ENCODE measurements at regions not wholly inside any gene's neighbourhood (a gene's known extent, or its start where the extent isn't known, plus 50 kb on each side); places are given as distances from the start of the nearest gene placed in this dataset.
"Not testable (repeated sequence)": the region's sequence is repeated elsewhere in the genome, so short reads cannot be mapped to it uniquely, and the experiment has no call there.

- peaks cover 3% of the 10 kb centered on the region for H3K9me3 Mint-ChIP-seq
- ATAC-seq = no peak
- H3K27me3 Mint-ChIP-seq (ENCODE audit: low read depth) = no peaks in the 10 kb centered on the region
- H3K4me1 Mint-ChIP-seq (ENCODE audit: low read depth) = no peaks in the 10 kb centered on the region
- DNase-seq = no peak
- H3K4me3 Mint-ChIP-seq = no peak overlapping the region
- H3K36me3 Mint-ChIP-seq (ENCODE audit: insufficient read depth) = no peaks in the 10 kb centered on the region
These were observed 184.8 kb upstream of the RPRM start for GRCh38 chr2:153663371-153663770.

GRCh38 chr2:153664009-153664408 lies 185.4 kb upstream of the RPRM start:
- H3K27me3 Mint-ChIP-seq (ENCODE audit: low read depth); DNase-seq; ATAC-seq; H3K4me1 Mint-ChIP-seq (ENCODE audit: low read depth); H3K36me3 Mint-ChIP-seq (ENCODE audit: insufficient read depth); H3K9me3 Mint-ChIP-seq; H3K4me3 Mint-ChIP-seq: not testable (repeated sequence)

- peaks cover 11% of the 10 kb centered on the region for H3K9me3 Mint-ChIP-seq
- no peak overlapping the region for H3K4me3 Mint-ChIP-seq
- no peaks in the 10 kb centered on the region for H3K4me1 Mint-ChIP-seq (ENCODE audit: low read depth)
- DNase-seq (no peak), ATAC-seq (no peak)
- H3K36me3 Mint-ChIP-seq (ENCODE audit: insufficient read depth) = no peaks in the 10 kb centered on the region
- no peaks in the 10 kb centered on the region for H3K27me3 Mint-ChIP-seq (ENCODE audit: low read depth)
These were observed 188.9 kb upstream of the RPRM start for GRCh38 chr2:153667475-153667874.

- Mint-ChIP-seq H3K4me3 (no peak overlapping the region), H3K36me3 (ENCODE audit: insufficient read depth) (no peaks in the 10 kb centered on the region), H3K27me3 (ENCODE audit: low read depth) (no peaks in the 10 kb centered on the region), H3K9me3 (peaks cover 19% of the 10 kb centered on the region), H3K4me1 (ENCODE audit: low read depth) (no peaks in the 10 kb centered on the region)
- DNase-seq = no peak
- ATAC-seq = no peak
These were observed 190.4 kb upstream of the RPRM start for GRCh38 chr2:153668923-153669322.

- Mint-ChIP-seq H3K4me3 (no peak overlapping the region), H3K9me3 (no peaks in the 10 kb centered on the region)
- ATAC-seq = no peak
These were observed 161.6 kb upstream of the GALNT13 start for GRCh38 chr2:153710128-153710527.

GRCh38 chr2:153715218-153715850 lies 156.4 kb upstream of the GALNT13 start:
- H3K9me3 Mint-ChIP-seq = no peaks in the 10 kb centered on the region
- no peaks in the 10 kb centered on the region for H3K4me1 Mint-ChIP-seq (ENCODE audit: low read depth)
- no peaks in the 10 kb centered on the region for H3K27me3 Mint-ChIP-seq (ENCODE audit: low read depth)
- no peak for ATAC-seq
- H3K36me3 Mint-ChIP-seq (ENCODE audit: insufficient read depth) = no peaks in the 10 kb centered on the region
- no peak overlapping the region for H3K4me3 Mint-ChIP-seq
- DNase-seq = no peak

More at GRCh38 chr2:153710128-153710527, 161.6 kb upstream of the GALNT13 start:
- no peak for DNase-seq
- Mint-ChIP-seq H3K27me3 (ENCODE audit: low read depth) (no peaks in the 10 kb centered on the region), H3K4me1 (ENCODE audit: low read depth) (no peaks in the 10 kb centered on the region), H3K36me3 (ENCODE audit: insufficient read depth) (no peaks in the 10 kb centered on the region)

- H3K4me3 Mint-ChIP-seq = no peak overlapping the region
These were observed 154.7 kb upstream of the GALNT13 start for GRCh38 chr2:153717060-153717459.

GRCh38 chr2:153739394-153739793 lies 132.3 kb upstream of the GALNT13 start:
- H3K9me3 Mint-ChIP-seq = peaks cover 20% of the 10 kb centered on the region
- H3K4me3 Mint-ChIP-seq = no peak overlapping the region
- no peak for DNase-seq
- H3K36me3 Mint-ChIP-seq (ENCODE audit: insufficient read depth) = no peaks in the 10 kb centered on the region
- no peaks in the 10 kb centered on the region for H3K4me1 Mint-ChIP-seq (ENCODE audit: low read depth)
- no peak for ATAC-seq
- no peaks in the 10 kb centered on the region for H3K27me3 Mint-ChIP-seq (ENCODE audit: low read depth)

More at GRCh38 chr2:153717060-153717459, 154.7 kb upstream of the GALNT13 start:
- H3K9me3 Mint-ChIP-seq = no peaks in the 10 kb centered on the region
- no peaks in the 10 kb centered on the region for H3K36me3 Mint-ChIP-seq (ENCODE audit: insufficient read depth)
- DNase-seq (no peak), ATAC-seq (no peak)
- no peaks in the 10 kb centered on the region for H3K27me3 Mint-ChIP-seq (ENCODE audit: low read depth)
- H3K4me1 Mint-ChIP-seq (ENCODE audit: low read depth) = no peaks in the 10 kb centered on the region

GRCh38 chr2:153761936-153762335 lies 109.8 kb upstream of the GALNT13 start:
- Mint-ChIP-seq H3K27me3 (ENCODE audit: low read depth) (no peaks in the 10 kb centered on the region), H3K4me1 (ENCODE audit: low read depth) (no peaks in the 10 kb centered on the region), H3K4me3 (no peak overlapping the region), H3K36me3 (ENCODE audit: insufficient read depth) (no peaks in the 10 kb centered on the region), H3K9me3 (peaks cover 40% of the 10 kb centered on the region)
- DNase-seq (no peak), ATAC-seq (no peak)

GRCh38 chr2:153766415-153766814 lies 105.3 kb upstream of the GALNT13 start:
- no peaks in the 10 kb centered on the region for H3K4me1 Mint-ChIP-seq (ENCODE audit: low read depth)
- H3K36me3 Mint-ChIP-seq (ENCODE audit: insufficient read depth) = no peaks in the 10 kb centered on the region
- peaks cover 58% of the 10 kb centered on the region for H3K9me3 Mint-ChIP-seq
- H3K4me3 Mint-ChIP-seq = no peak overlapping the region
- H3K27me3 Mint-ChIP-seq (ENCODE audit: low read depth) = no peaks in the 10 kb centered on the region
- no peak for ATAC-seq
- no peak for DNase-seq

GRCh38 chr2:153770359-153770991 lies 101.2 kb upstream of the GALNT13 start:
- H3K9me3 Mint-ChIP-seq = peaks cover 36% of the 10 kb centered on the region
- H3K27me3 Mint-ChIP-seq (ENCODE audit: low read depth) = no peaks in the 10 kb centered on the region
- DNase-seq (no peak), ATAC-seq (no peak)
- H3K4me1 Mint-ChIP-seq (ENCODE audit: low read depth) = no peaks in the 10 kb centered on the region
- no peak overlapping the region for H3K4me3 Mint-ChIP-seq
- no peaks in the 10 kb centered on the region for H3K36me3 Mint-ChIP-seq (ENCODE audit: insufficient read depth)

GRCh38 chr2:153780241-153780640 lies 91.5 kb upstream of the GALNT13 start:
- Mint-ChIP-seq H3K27me3 (ENCODE audit: low read depth) (no peaks in the 10 kb centered on the region), H3K36me3 (ENCODE audit: insufficient read depth) (no peaks in the 10 kb centered on the region), H3K4me1 (ENCODE audit: low read depth) (no peaks in the 10 kb centered on the region), H3K4me3 (no peak overlapping the region), H3K9me3 (peaks cover 5% of the 10 kb centered on the region)
- ATAC-seq = no peak
- no peak for DNase-seq

- Mint-ChIP-seq H3K4me3 (no peak overlapping the region), H3K4me1 (ENCODE audit: low read depth) (no peaks in the 10 kb centered on the region), H3K9me3 (peaks cover 27% of the 10 kb centered on the region), H3K27me3 (ENCODE audit: low read depth) (no peaks in the 10 kb centered on the region), H3K36me3 (ENCODE audit: insufficient read depth) (no peaks in the 10 kb centered on the region)
- no peak for ATAC-seq
- DNase-seq = no peak
These were observed 85.7 kb upstream of the GALNT13 start for GRCh38 chr2:153786016-153786415.

GRCh38 chr2:153787612-153788011 lies 84.1 kb upstream of the GALNT13 start:
- DNase-seq = no peak
- H3K36me3 Mint-ChIP-seq (ENCODE audit: insufficient read depth) = no peaks in the 10 kb centered on the region
- peaks cover 27% of the 10 kb centered on the region for H3K9me3 Mint-ChIP-seq
- H3K4me3 Mint-ChIP-seq = no peak overlapping the region
- ATAC-seq = no peak
- H3K27me3 Mint-ChIP-seq (ENCODE audit: low read depth) = no peaks in the 10 kb centered on the region
- no peaks in the 10 kb centered on the region for H3K4me1 Mint-ChIP-seq (ENCODE audit: low read depth)

- Mint-ChIP-seq H3K4me1 (ENCODE audit: low read depth) (no peaks in the 10 kb centered on the region), H3K4me3 (no peak overlapping the region), H3K27me3 (ENCODE audit: low read depth) (no peaks in the 10 kb centered on the region), H3K9me3 (peaks cover 8% of the 10 kb centered on the region), H3K36me3 (ENCODE audit: insufficient read depth) (no peaks in the 10 kb centered on the region)
- DNase-seq (no peak), ATAC-seq (no peak)
These were observed 69.1 kb upstream of the GALNT13 start for GRCh38 chr2:153802671-153803070.
